ENCODE measurements at regions not wholly inside any gene's neighbourhood (a gene's known extent, or its start where the extent isn't known, plus 50 kb on each side); places are given as distances from the start of the nearest gene placed in this dataset.

GRCh38 chr7:420142-421093 is 99.2 kb downstream of the PDGFA start:
- DNase-seq (ENCODE audit: low spot score): no peak
- TF ChIP-seq CTCF (IDR thresholded peaks at IDR 0.05; ENCODE audit: extremely low read depth, insufficient read depth, missing control alignments): no peak
- in situ Hi-C loops (cut with MboI; ENCODE audit: low pct_unique_long_range_greater_than_20kb, low sequenced_read_pairs, unreplicated experiment): no loop called here

GRCh38 chr7:421136-421991 is 98.3 kb downstream of the PDGFA start:
- no peak for TF ChIP-seq CTCF (IDR thresholded peaks at IDR 0.05; ENCODE audit: extremely low read depth, insufficient read depth, missing control alignments)
- in situ Hi-C loops (cut with MboI; ENCODE audit: low pct_unique_long_range_greater_than_20kb, low sequenced_read_pairs, unreplicated experiment): no loop called here
- DNase-seq (ENCODE audit: low spot score): no peak

- in situ Hi-C loops (cut with MboI; ENCODE audit: low pct_unique_long_range_greater_than_20kb, low sequenced_read_pairs, unreplicated experiment): no loop called here
- TF ChIP-seq CTCF (IDR thresholded peaks at IDR 0.05; ENCODE audit: extremely low read depth, insufficient read depth, missing control alignments): no peak
- no peak for DNase-seq (ENCODE audit: low spot score)
Measured at GRCh38 chr7:422191-422885, 97.3 kb downstream of the PDGFA start.

- in situ Hi-C loops (cut with MboI; ENCODE audit: low pct_unique_long_range_greater_than_20kb, low sequenced_read_pairs, unreplicated experiment): no loop called here
- DNase-seq (ENCODE audit: low spot score): no peak
- no peak for TF ChIP-seq CTCF (IDR thresholded peaks at IDR 0.05; ENCODE audit: extremely low read depth, insufficient read depth, missing control alignments)
Measured at GRCh38 chr7:422886-423225, 96.8 kb downstream of the PDGFA start.

GRCh38 chr7:423312-424260 is 96.1 kb downstream of the PDGFA start:
- no peak for TF ChIP-seq CTCF (IDR thresholded peaks at IDR 0.05; ENCODE audit: extremely low read depth, insufficient read depth, missing control alignments)
- in situ Hi-C loops (cut with MboI; ENCODE audit: low pct_unique_long_range_greater_than_20kb, low sequenced_read_pairs, unreplicated experiment): no loop called here
- DNase-seq (ENCODE audit: low spot score): no peak
